Neural progenitor cell (in vitro differentiated cells): ENCODE measurements at regions not wholly inside any gene's neighbourhood (a gene's known extent, or its start where the extent isn't known, plus 50 kb on each side); places are given as distances from the start of the nearest gene placed in this dataset.
A peak's percentile ranks its signal among the peaks of the same experiment; 100 is the strongest.

Experiments used
- DNase-seq: peaks from one replicate; pipeline ENCODE4 v3.0.0-alpha.2; 2016; ENCODE audit warnings: low spot score
- H2AFZ ChIP-seq: fragments of 200-600 bp; sonication (generic); replicated peaks from 2 replicates; pipeline ENCODE4 v1.6.1; 2016; ENCODE audit warnings: antibody characterized with exemption
- H3F3A ChIP-seq: fragments of 200-600 bp; sonication (generic); 2 replicates; pipeline ENCODE4 v1.6.1; 2016; ENCODE audit warnings: antibody characterized with exemption, low read depth
- H3K27ac ChIP-seq: fragments of 200-600 bp; sonication (generic); 2 replicates; pipeline ENCODE4 v1.5.1; 2016; ENCODE audit warnings: mild to moderate bottlenecking
- H3K27me3 ChIP-seq: fragments of 200-600 bp; sonication (generic); 2 replicates; pipeline ENCODE4 v1.6.1; 2016; ENCODE audit warnings: mild to moderate bottlenecking, moderate library complexity
- H3K36me3 ChIP-seq: fragments of 200-600 bp; sonication (generic); 2 replicates; pipeline ENCODE4 v1.5.1; 2016
- H3K4me1 ChIP-seq: fragments of 200-600 bp; sonication (generic); 2 replicates; pipeline ENCODE4 v1.6.1; 2016; ENCODE audit warnings: mixed run types
- H3K4me2 ChIP-seq: fragments of 200-600 bp; sonication (generic); 2 replicates; pipeline ENCODE4 v1.6.1; 2016
- H3K4me3 ChIP-seq: fragments of 200-600 bp; sonication (generic); 2 replicates; pipeline ENCODE4 v1.5.1; 2016
- H3K79me2 ChIP-seq: fragments of 200-600 bp; sonication (generic); 2 replicates; pipeline ENCODE4 v1.6.1; 2016; ENCODE audit warnings: low read depth
- H3K9ac ChIP-seq: fragments of 200-600 bp; sonication (generic); 2 replicates; pipeline ENCODE4 v1.6.1; 2016
- H3K9me3 ChIP-seq: fragments of 200-600 bp; sonication (generic); 2 replicates; pipeline ENCODE4 v1.5.1; 2016; ENCODE audit warnings: low read depth
- H4K20me1 ChIP-seq: fragments of 200-600 bp; sonication (generic); 2 replicates; pipeline ENCODE4 v1.6.1; 2016; ENCODE audit warnings: low read depth
- H3K27ac Mint-ChIP-seq: 3 replicates; pipeline ENCODE4 v1.8.0; 2021; ENCODE audit warnings: mixed read lengths
- H3K27me3 Mint-ChIP-seq: 2 replicates; pipeline ENCODE4 v1.8.0; 2022; ENCODE audit warnings: low read depth, mild to moderate bottlenecking, inconsistent platforms, moderate library complexity, mixed read lengths; ENCODE audit not compliant: insufficient read depth
- H3K36me3 Mint-ChIP-seq: 3 replicates; pipeline ENCODE4 v1.8.0; 2021; ENCODE audit warnings: mixed read lengths
- H3K4me1 Mint-ChIP-seq: 3 replicates; pipeline ENCODE4 v1.8.0; 2021; ENCODE audit warnings: mixed read lengths
- H3K4me3 Mint-ChIP-seq: 3 replicates; pipeline ENCODE4 v1.8.0; 2021; ENCODE audit warnings: mild to moderate bottlenecking, moderate library complexity, mixed read lengths
- H3K9me3 Mint-ChIP-seq: 3 replicates; pipeline ENCODE4 v1.8.0; 2020; ENCODE audit warnings: mixed read lengths
- EZH2 ChIP-seq: fragments of 200-600 bp; sonication (generic); IDR thresholded peaks from 2 replicates; pipeline ENCODE4 v1.6.1; 2017; ENCODE audit warnings: antibody characterized with exemption, mild to moderate bottlenecking, moderate library complexity
- EZH2phosphoT487 ChIP-seq: fragments of 200-600 bp; sonication (generic); IDR thresholded peaks from 2 replicates; pipeline ENCODE4 v1.6.1; 2017; ENCODE audit warnings: antibody characterized with exemption
- TF ChIP-seq, protein P1 (sequence below): fragments of 200-600 bp; sonication (generic); IDR thresholded peaks from 2 replicates; pipeline ENCODE4 v1.5.1; 2017; ENCODE audit warnings: antibody characterized with exemption, mild to moderate bottlenecking

GRCh38 chr10:105691811-105692210 is 1050.7 kb downstream of the SORCS3 start:
- H3K4me3 ChIP-seq = no peak overlapping the region
- H3F3A ChIP-seq = no peaks in the 10 kb centered on the region
- peaks cover 5% of the 10 kb centered on the region for H3K4me1 ChIP-seq
- H3K9me3 Mint-ChIP-seq = peaks cover 2% of the 10 kb centered on the region
- H3K36me3 Mint-ChIP-seq = no peaks in the 10 kb centered on the region
- H3K27me3 Mint-ChIP-seq = no peaks in the 10 kb centered on the region
- H3K27me3 ChIP-seq = no peaks in the 10 kb centered on the region
- no peak overlapping the region for H3K9ac ChIP-seq
- no peaks in the 10 kb centered on the region for H3K79me2 ChIP-seq
- TF ChIP-seq EZH2 = no peak
- TF ChIP-seq, protein P1, sequence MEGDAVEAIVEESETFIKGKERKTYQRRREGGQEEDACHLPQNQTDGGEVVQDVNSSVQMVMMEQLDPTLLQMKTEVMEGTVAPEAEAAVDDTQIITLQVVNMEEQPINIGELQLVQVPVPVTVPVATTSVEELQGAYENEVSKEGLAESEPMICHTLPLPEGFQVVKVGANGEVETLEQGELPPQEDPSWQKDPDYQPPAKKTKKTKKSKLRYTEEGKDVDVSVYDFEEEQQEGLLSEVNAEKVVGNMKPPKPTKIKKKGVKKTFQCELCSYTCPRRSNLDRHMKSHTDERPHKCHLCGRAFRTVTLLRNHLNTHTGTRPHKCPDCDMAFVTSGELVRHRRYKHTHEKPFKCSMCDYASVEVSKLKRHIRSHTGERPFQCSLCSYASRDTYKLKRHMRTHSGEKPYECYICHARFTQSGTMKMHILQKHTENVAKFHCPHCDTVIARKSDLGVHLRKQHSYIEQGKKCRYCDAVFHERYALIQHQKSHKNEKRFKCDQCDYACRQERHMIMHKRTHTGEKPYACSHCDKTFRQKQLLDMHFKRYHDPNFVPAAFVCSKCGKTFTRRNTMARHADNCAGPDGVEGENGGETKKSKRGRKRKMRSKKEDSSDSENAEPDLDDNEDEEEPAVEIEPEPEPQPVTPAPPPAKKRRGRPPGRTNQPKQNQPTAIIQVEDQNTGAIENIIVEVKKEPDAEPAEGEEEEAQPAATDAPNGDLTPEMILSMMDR = peak; percentile 79
- H2AFZ ChIP-seq = no peak overlapping the region
- DNase-seq = peak; percentile 79
- no peak overlapping the region for H3K27ac Mint-ChIP-seq
- no peaks in the 10 kb centered on the region for H3K4me1 Mint-ChIP-seq
- no peaks in the 10 kb centered on the region for H3K9me3 ChIP-seq
- H3K36me3 ChIP-seq = no peaks in the 10 kb centered on the region
- H3K27ac ChIP-seq = no peak overlapping the region
- H4K20me1 ChIP-seq = no peaks in the 10 kb centered on the region
- H3K4me2 ChIP-seq = no peak overlapping the region
- no peak overlapping the region for H3K4me3 Mint-ChIP-seq

GRCh38 chr10:105682911-105683310 is 1041.8 kb downstream of the SORCS3 start:
- no peak for TF ChIP-seq EZH2
- H3K4me2 ChIP-seq = no peak overlapping the region
- no peaks in the 10 kb centered on the region for H3K27me3 Mint-ChIP-seq

DNA sequence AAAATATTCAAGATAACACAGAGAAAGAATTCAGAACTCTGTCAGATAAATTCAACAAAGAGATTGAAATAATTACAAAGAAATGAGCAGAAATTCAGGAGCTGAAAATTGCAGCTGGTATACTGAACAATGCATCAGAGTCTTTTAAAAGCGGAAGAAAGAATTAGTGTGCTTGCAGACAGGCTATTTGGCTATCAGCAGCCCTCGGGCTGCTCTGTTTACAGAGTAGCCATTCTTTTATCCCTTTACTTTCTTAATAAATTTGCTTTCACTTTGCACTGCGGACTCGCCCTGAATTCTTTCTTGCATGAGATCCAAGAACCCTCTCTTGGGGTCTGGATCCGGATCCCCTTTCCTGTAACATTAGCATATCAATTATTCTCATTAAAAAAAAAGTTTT is 1040.0 kb downstream of the SORCS3 start:
- Mint-ChIP-seq H3K4me3 (no peak overlapping the region), H3K27me3 (no peaks in the 10 kb centered on the region), H3K9me3 (peaks cover 47% of the 10 kb centered on the region), H3K36me3 (no peaks in the 10 kb centered on the region), H3K4me1 (no peaks in the 10 kb centered on the region), H3K27ac (no peak overlapping the region)
- Histone ChIP-seq H3K4me3 (no peak overlapping the region), H3K27ac (no peak overlapping the region), H3K9ac (no peak overlapping the region), H2AFZ (no peak overlapping the region), H3F3A (no peaks in the 10 kb centered on the region), H3K9me3 (no peaks in the 10 kb centered on the region), H3K4me1 (no peaks in the 10 kb centered on the region), H3K27me3 (no peaks in the 10 kb centered on the region), H3K79me2 (no peaks in the 10 kb centered on the region), H3K4me2 (no peak overlapping the region), H3K36me3 (no peaks in the 10 kb centered on the region), H4K20me1 (no peaks in the 10 kb centered on the region)
- no peak for DNase-seq
- TF ChIP-seq EZH2 (no peak), EZH2phosphoT487 (no peak)
- TF ChIP-seq, protein P1 = no peak

More at GRCh38 chr10:105682911-105683310, 1041.8 kb downstream of the SORCS3 start:
- Histone ChIP-seq H3K4me3 (no peak overlapping the region), H3K36me3 (no peaks in the 10 kb centered on the region), H3K79me2 (no peaks in the 10 kb centered on the region), H3K4me1 (no peaks in the 10 kb centered on the region), H3K27ac (no peak overlapping the region), H4K20me1 (no peaks in the 10 kb centered on the region), H2AFZ (no peak overlapping the region), H3K9ac (no peak overlapping the region), H3K9me3 (no peaks in the 10 kb centered on the region), H3F3A (no peaks in the 10 kb centered on the region), H3K27me3 (no peaks in the 10 kb centered on the region)
- no peaks in the 10 kb centered on the region for H3K36me3 Mint-ChIP-seq
- H3K4me3 Mint-ChIP-seq = no peak overlapping the region
- DNase-seq = no peak
- H3K4me1 Mint-ChIP-seq = no peaks in the 10 kb centered on the region
- H3K9me3 Mint-ChIP-seq = peaks cover 40% of the 10 kb centered on the region
- H3K27ac Mint-ChIP-seq = no peak overlapping the region

DNA sequence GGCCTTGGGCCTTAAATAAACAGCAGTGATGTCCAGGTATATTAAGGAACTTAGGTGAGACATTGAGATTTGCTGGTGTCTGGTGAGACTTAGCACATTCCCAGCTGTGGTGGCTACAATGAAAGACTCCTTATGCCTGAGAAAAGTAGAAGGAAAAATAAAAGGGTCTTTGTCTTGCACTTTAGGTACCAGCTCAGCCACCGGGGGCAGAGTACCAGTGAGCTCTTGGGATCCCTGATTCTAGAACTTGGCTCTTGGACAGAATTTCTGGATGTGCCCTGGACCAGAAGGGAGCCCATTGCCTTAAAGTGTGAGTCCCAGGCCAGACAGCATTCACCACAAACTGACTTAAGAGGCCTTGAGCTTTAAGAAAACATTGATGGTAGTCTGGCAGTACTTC is 1038.7 kb downstream of the SORCS3 start:
- no peaks in the 10 kb centered on the region for H3K4me1 Mint-ChIP-seq
- Histone ChIP-seq H3K36me3 (no peaks in the 10 kb centered on the region), H3K27me3 (no peaks in the 10 kb centered on the region), H3K4me1 (no peaks in the 10 kb centered on the region), H3K4me2 (no peak overlapping the region), H3K4me3 (no peak overlapping the region), H3K79me2 (no peaks in the 10 kb centered on the region), H3K9me3 (no peaks in the 10 kb centered on the region), H3K9ac (no peak overlapping the region), H3F3A (no peaks in the 10 kb centered on the region), H4K20me1 (no peaks in the 10 kb centered on the region), H2AFZ (no peak overlapping the region), H3K27ac (no peak overlapping the region)
- TF ChIP-seq EZH2phosphoT487 (no peak), EZH2 (no peak)
- TF ChIP-seq, protein P1 = peak; percentile 34
- DNase-seq = peak; percentile 11
- H3K27ac Mint-ChIP-seq = no peak overlapping the region
- H3K27me3 Mint-ChIP-seq = no peaks in the 10 kb centered on the region
- H3K4me3 Mint-ChIP-seq = no peak overlapping the region
- H3K36me3 Mint-ChIP-seq = no peaks in the 10 kb centered on the region
- peaks cover 45% of the 10 kb centered on the region for H3K9me3 Mint-ChIP-seq
